Testis (tissue), 2 donors: ENCODE measurements at regions not wholly inside any gene's neighbourhood (a gene's known extent, or its start where the extent isn't known, plus 50 kb on each side); places are given as distances from the start of the nearest gene placed in this dataset.

Experiments
- CTCF ChIP-seq, 3 experiments: fragments of 450-650 bp in 2 of 3; fragments of 200-600 bp in 1 of 3; sonication (generic) in 1 of 3; IDR thresholded peaks; one replicate each; pipeline ENCODE4 v1.5.1; 2016 to 2019; ENCODE audit warnings: antibody characterized with exemption in 3 of 3, mild to moderate bottlenecking in 2 of 3, moderate library complexity in 1 of 3
- POLR2A ChIP-seq: fragments of 450-650 bp; IDR thresholded peaks from one replicate; pipeline ENCODE4 v1.6.1; 2017; ENCODE audit warnings: antibody characterized with exemption, mild to moderate bottlenecking, moderate library complexity

GRCh38 chr14:29007990-29008389 lies 241.4 kb downstream of the FOXG1 start:
- TF ChIP-seq POLR2A (no peak), CTCF (IDR thresholded peaks at IDR 0.05) (no peak)
